DND-41 (cell line): ENCODE measurements at regions not wholly inside any gene's neighbourhood (a gene's known extent, or its start where the extent isn't known, plus 50 kb on each side); places are given as distances from the start of the nearest gene placed in this dataset.

ENCODE experiments used
- ATAC-seq: fragments of 200-7000 bp; cut with Tn5 transposase; 3 replicates; pipeline ENCODE4 v1.9.1; 2021; ENCODE audit warnings: low read depth; ENCODE audit not compliant: insufficient read depth
- DNase-seq: peaks from one replicate; pipeline ENCODE4 v3.0.0-alpha.2; 2020
- H2AFZ ChIP-seq: 2 replicates; pipeline ENCODE4 v1.6.0; 2012; ENCODE audit warnings: low read depth, low read length
- H3K27ac ChIP-seq: 2 replicates; pipeline ENCODE4 v1.5.1; 2012; ENCODE audit warnings: low read length, inconsistent platforms
- H3K27me3 ChIP-seq: fragments of 200-600 bp; sonication (generic); 2 replicates; pipeline ENCODE4 v1.6.0; 2012; ENCODE audit warnings: low read length, mild to moderate bottlenecking, inconsistent platforms; ENCODE audit not compliant: insufficient read depth, poor library complexity
- H3K36me3 ChIP-seq: 2 replicates; pipeline ENCODE4 v1.5.1; 2012; ENCODE audit warnings: low read length, inconsistent platforms; ENCODE audit not compliant: insufficient read depth
- H3K4me1 ChIP-seq: 2 replicates; pipeline ENCODE4 v1.5.1; 2012; ENCODE audit warnings: mild to moderate bottlenecking, low read length; ENCODE audit not compliant: insufficient read depth
- H3K4me2 ChIP-seq: 2 replicates; pipeline ENCODE4 v1.6.0; 2012; ENCODE audit warnings: mild to moderate bottlenecking, moderate library complexity, low read length, inconsistent platforms; ENCODE audit not compliant: insufficient read depth
- H3K4me3 ChIP-seq, 2 experiments: fragments of 200-600 bp in 1 of 2; shearing (Covaris generic) in 1 of 2; 2 replicates each; pipeline ENCODE4 v1.5.1; 2012 to 2016; ENCODE audit warnings: inconsistent platforms in 2 of 2, low read length in 2 of 2, mild to moderate bottlenecking in 2 of 2, low read depth in 1 of 2, moderate library complexity in 1 of 2
- H3K79me2 ChIP-seq: 2 replicates; pipeline ENCODE4 v1.6.0; 2012; ENCODE audit warnings: low read length, inconsistent platforms; ENCODE audit not compliant: insufficient read depth
- H3K9ac ChIP-seq: 2 replicates; pipeline ENCODE4 v1.6.0; 2012; ENCODE audit warnings: low read depth, mild to moderate bottlenecking, inconsistent platforms, low read length, moderate library complexity
- H3K9me3 ChIP-seq: 2 replicates; pipeline ENCODE4 v1.5.1; 2012; ENCODE audit warnings: low read length, moderate library complexity, mild to moderate bottlenecking, inconsistent platforms; ENCODE audit not compliant: insufficient read depth, severe bottlenecking
- H4K20me1 ChIP-seq: 2 replicates; pipeline ENCODE4 v1.6.0; 2012; ENCODE audit warnings: low read length; ENCODE audit not compliant: insufficient read depth
- EZH2 ChIP-seq: IDR thresholded peaks from 3 replicates; pipeline ENCODE4 v1.6.1; 2012; ENCODE audit warnings: borderline replicate concordance, low read depth, mild to moderate bottlenecking, moderate library complexity, low read length, inconsistent platforms; ENCODE audit not compliant: severe bottlenecking
- TF ChIP-seq, protein P1 (sequence below): IDR thresholded peaks from 2 replicates; pipeline ENCODE4 v1.5.1; 2012; ENCODE audit warnings: borderline replicate concordance, low read length, moderate library complexity, mild to moderate bottlenecking; ENCODE audit not compliant: poor library complexity, severe bottlenecking; ENCODE audit errors: extremely low read depth

DNA sequence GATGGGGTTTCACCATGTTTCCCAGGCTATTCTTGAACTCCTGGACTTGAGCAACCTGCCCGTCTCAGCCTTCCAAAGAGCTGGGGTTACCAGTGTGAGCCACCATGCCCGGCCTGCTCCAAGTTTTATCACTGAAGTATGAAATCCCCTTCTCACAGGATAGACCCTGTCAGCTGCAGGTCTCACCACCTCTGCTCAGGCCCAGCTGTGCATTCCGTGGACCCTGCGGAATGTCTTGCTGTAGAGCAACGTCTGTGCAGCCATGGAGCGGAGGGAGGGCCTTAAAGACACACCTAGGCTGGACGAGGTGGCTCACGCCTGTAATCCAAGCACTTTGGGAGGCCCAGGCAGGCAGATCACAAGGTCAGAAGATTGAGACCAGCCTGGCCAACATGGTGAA, 625.4 kb downstream of the BRD1 start:
- Histone ChIP-seq H3K36me3 (no peaks in the 10 kb centered on the region), H3K4me3 (no peak overlapping the region), H3K9me3 (no peaks in the 10 kb centered on the region), H3K27ac (no peak overlapping the region), H3K27me3 (peaks cover 3% of the 10 kb centered on the region), H3K9ac (no peak overlapping the region), H3K4me1 (no peaks in the 10 kb centered on the region), H3K4me2 (no peak overlapping the region), H2AFZ (no peak overlapping the region), H4K20me1 (peaks cover 12% of the 10 kb centered on the region), H3K79me2 (no peaks in the 10 kb centered on the region)
- TF ChIP-seq, protein P1, sequence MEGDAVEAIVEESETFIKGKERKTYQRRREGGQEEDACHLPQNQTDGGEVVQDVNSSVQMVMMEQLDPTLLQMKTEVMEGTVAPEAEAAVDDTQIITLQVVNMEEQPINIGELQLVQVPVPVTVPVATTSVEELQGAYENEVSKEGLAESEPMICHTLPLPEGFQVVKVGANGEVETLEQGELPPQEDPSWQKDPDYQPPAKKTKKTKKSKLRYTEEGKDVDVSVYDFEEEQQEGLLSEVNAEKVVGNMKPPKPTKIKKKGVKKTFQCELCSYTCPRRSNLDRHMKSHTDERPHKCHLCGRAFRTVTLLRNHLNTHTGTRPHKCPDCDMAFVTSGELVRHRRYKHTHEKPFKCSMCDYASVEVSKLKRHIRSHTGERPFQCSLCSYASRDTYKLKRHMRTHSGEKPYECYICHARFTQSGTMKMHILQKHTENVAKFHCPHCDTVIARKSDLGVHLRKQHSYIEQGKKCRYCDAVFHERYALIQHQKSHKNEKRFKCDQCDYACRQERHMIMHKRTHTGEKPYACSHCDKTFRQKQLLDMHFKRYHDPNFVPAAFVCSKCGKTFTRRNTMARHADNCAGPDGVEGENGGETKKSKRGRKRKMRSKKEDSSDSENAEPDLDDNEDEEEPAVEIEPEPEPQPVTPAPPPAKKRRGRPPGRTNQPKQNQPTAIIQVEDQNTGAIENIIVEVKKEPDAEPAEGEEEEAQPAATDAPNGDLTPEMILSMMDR: no peak
- TF ChIP-seq EZH2: no peak
- DNase-seq: no peak
- no peak for ATAC-seq

DNA sequence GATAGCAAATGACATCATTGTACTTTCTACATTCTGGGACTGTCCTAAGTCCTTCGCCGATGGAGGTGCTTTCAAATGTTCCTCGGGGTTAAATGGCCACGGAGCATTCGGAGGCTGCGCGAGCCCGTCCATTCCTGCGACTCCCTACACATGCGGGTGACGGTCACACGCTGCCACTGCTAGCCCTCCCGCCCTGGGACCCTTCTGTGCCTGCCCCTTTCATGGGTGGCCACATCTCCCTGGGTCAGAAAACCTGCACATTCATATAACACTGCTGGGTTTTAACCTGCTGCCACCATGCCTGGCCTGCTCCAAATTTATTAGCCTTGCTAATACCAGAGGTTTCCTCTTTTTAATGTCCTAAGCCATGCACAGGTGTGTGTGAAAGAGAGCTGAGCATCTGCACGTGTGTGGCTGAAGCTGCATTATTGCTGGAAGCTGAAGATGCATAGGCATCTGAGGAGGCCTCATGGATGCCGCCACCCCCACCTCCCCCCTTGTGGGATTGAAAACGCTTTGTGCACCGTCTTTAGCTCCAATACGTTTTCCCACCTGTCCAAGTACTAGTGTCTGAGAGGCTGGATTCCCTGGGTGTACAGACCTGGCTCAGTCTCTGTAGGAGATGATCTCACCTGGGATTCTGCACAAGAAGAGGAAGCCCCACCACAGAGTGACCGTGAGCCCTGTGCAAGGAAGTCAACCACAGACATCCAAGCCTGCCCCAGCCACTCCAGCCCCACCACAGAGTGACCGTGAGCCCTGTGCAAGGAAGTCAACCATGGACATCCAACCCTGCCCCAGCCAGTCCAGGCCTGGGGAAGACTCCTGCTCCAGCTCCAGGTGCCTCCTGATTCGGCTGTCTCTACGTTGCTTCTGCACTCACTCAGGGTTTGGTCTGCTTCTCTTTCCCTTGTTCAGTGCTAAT, 626.4 kb downstream of the BRD1 start:
- DNase-seq (no peak), ATAC-seq (no peak)
- no peak overlapping the region for H3K9ac ChIP-seq

DNA sequence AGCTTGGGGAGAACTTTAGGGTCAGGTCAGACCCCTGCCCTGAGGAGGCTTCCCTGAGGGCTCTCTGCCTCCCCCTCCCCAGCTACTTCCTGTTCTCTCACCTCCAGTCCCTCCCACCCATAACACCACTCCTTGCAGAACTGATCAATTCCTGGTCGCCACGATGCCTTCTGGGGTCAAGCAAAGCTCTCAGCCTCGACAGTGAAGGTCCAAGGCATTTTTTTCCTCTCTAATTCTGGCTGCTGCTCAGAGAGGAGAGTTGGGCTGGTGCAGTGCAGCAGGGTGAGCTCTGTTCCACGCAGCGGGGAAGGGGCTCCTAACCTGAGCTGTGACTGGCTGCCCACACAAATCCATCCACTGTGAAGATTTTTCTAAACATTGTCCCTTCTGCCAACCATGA, 628.4 kb downstream of the BRD1 start:
- Histone ChIP-seq H4K20me1 (0 out of 2 replicates have a peak, but pooled peaks cover 5% of the 10 kb centered on the region), H3K4me3 (no peak overlapping the region), H3K79me2 (no peaks in the 10 kb centered on the region), H3K27me3 (peaks cover 3% of the 10 kb centered on the region), H3K9me3 (no peaks in the 10 kb centered on the region), H3K4me2 (no peak overlapping the region), H3K36me3 (no peaks in the 10 kb centered on the region), H3K27ac (no peak overlapping the region), H3K4me1 (no peaks in the 10 kb centered on the region), H2AFZ (no peak overlapping the region), H3K9ac (no peak overlapping the region)
- ATAC-seq (no peak), DNase-seq (no peak)
- TF ChIP-seq, protein P1: no peak
- TF ChIP-seq EZH2: no peak

More for the DNA sequence above, 626.4 kb downstream of the BRD1 start:
- H4K20me1 ChIP-seq: peaks cover 12% of the 10 kb centered on the region
- peaks cover 3% of the 10 kb centered on the region for H3K27me3 ChIP-seq
- no peaks in the 10 kb centered on the region for H3K79me2 ChIP-seq
- no peak overlapping the region for H3K27ac ChIP-seq
- H3K36me3 ChIP-seq: no peaks in the 10 kb centered on the region
- H2AFZ ChIP-seq: no peak overlapping the region
- H3K4me2 ChIP-seq: no peak overlapping the region
- TF ChIP-seq, protein P1: no peak
- no peak for TF ChIP-seq EZH2
- H3K4me1 ChIP-seq: no peaks in the 10 kb centered on the region
- H3K9me3 ChIP-seq: no peaks in the 10 kb centered on the region
- no peak overlapping the region for H3K4me3 ChIP-seq
